KOPT-K1 (cell line): ENCODE measurements at regions not wholly inside any gene's neighbourhood (a gene's known extent, or its start where the extent isn't known, plus 50 kb on each side); places are given as distances from the start of the nearest gene placed in this dataset.

Source experiments
- H3K27ac ChIP-seq: fragments of 200-600 bp; sonication (generic); 2 replicates; pipeline ENCODE4 v1.5.1; 2016; ENCODE audit warnings: antibody characterized with exemption, mild to moderate bottlenecking, low read depth, low read length; ENCODE audit not compliant: poor library complexity, severe bottlenecking
- H3K36me3 ChIP-seq: fragments of 200-600 bp; sonication (generic); 2 replicates; pipeline ENCODE4 v1.5.1; 2017; ENCODE audit warnings: antibody characterized with exemption, mild to moderate bottlenecking, low read length, moderate library complexity; ENCODE audit not compliant: insufficient read depth
- H3K9me3 ChIP-seq: fragments of 200-600 bp; sonication (generic); 2 replicates; pipeline ENCODE4 v1.5.1; 2017; ENCODE audit warnings: antibody characterized with exemption, low read length, mild to moderate bottlenecking; ENCODE audit not compliant: insufficient read depth, poor library complexity, severe bottlenecking

- Histone ChIP-seq H3K9me3 (no peaks in the 10 kb centered on the region), H3K36me3 (no peaks in the 10 kb centered on the region), H3K27ac (no peak overlapping the region)
Measured at GRCh38 chr5:91706785-91707520, 323.8 kb upstream of the ARRDC3 start.

GRCh38 chr5:91703128-91703527 lies 320.0 kb upstream of the ARRDC3 start:
- Histone ChIP-seq H3K27ac (no peak overlapping the region), H3K9me3 (no peaks in the 10 kb centered on the region), H3K36me3 (no peaks in the 10 kb centered on the region)

- Histone ChIP-seq H3K9me3 (no peaks in the 10 kb centered on the region), H3K27ac (no peak overlapping the region), H3K36me3 (no peaks in the 10 kb centered on the region)
Measured at GRCh38 chr5:91699429-91699828, 316.3 kb upstream of the ARRDC3 start.

- H3K9me3 ChIP-seq: no peaks in the 10 kb centered on the region
- H3K36me3 ChIP-seq: no peaks in the 10 kb centered on the region
- no peak overlapping the region for H3K27ac ChIP-seq
Measured at GRCh38 chr5:91691592-91691991, 308.5 kb upstream of the ARRDC3 start.

GRCh38 chr5:91690921-91691320 lies 307.8 kb upstream of the ARRDC3 start:
- Histone ChIP-seq H3K27ac (no peak overlapping the region), H3K9me3 (no peaks in the 10 kb centered on the region), H3K36me3 (no peaks in the 10 kb centered on the region)

- no peaks in the 10 kb centered on the region for H3K9me3 ChIP-seq
- H3K36me3 ChIP-seq: no peaks in the 10 kb centered on the region
- H3K27ac ChIP-seq: no peak overlapping the region
Measured at GRCh38 chr5:91687430-91687829, 304.3 kb upstream of the ARRDC3 start.

GRCh38 chr5:91684625-91685024 lies 301.5 kb upstream of the ARRDC3 start:
- Histone ChIP-seq H3K9me3 (no peaks in the 10 kb centered on the region), H3K27ac (no peak overlapping the region), H3K36me3 (no peaks in the 10 kb centered on the region)

GRCh38 chr5:91670563-91670962 lies 287.4 kb upstream of the ARRDC3 start:
- Histone ChIP-seq H3K27ac (no peak overlapping the region), H3K36me3 (no peaks in the 10 kb centered on the region), H3K9me3 (no peaks in the 10 kb centered on the region)

- H3K9me3 ChIP-seq: no peaks in the 10 kb centered on the region
- H3K27ac ChIP-seq: no peak overlapping the region
- H3K36me3 ChIP-seq: no peaks in the 10 kb centered on the region
Measured at GRCh38 chr5:91670122-91670521, 287.0 kb upstream of the ARRDC3 start.

- Histone ChIP-seq H3K36me3 (no peaks in the 10 kb centered on the region), H3K9me3 (no peaks in the 10 kb centered on the region), H3K27ac (no peak overlapping the region)
Measured at GRCh38 chr5:91668261-91668660, 285.1 kb upstream of the ARRDC3 start.

- Histone ChIP-seq H3K36me3 (no peaks in the 10 kb centered on the region), H3K9me3 (peaks cover 1% of the 10 kb centered on the region), H3K27ac (no peak overlapping the region)
Measured at GRCh38 chr5:91652678-91653077, 269.6 kb upstream of the ARRDC3 start.

- Histone ChIP-seq H3K36me3 (no peaks in the 10 kb centered on the region), H3K27ac (no peak overlapping the region), H3K9me3 (no peaks in the 10 kb centered on the region)
Measured at GRCh38 chr5:91651704-91652103, 268.6 kb upstream of the ARRDC3 start.

GRCh38 chr5:91645347-91645746 lies 262.2 kb upstream of the ARRDC3 start:
- no peak overlapping the region for H3K27ac ChIP-seq
- no peaks in the 10 kb centered on the region for H3K36me3 ChIP-seq
- H3K9me3 ChIP-seq: no peaks in the 10 kb centered on the region

GRCh38 chr5:91643797-91644196 lies 260.7 kb upstream of the ARRDC3 start:
- Histone ChIP-seq H3K27ac (no peak overlapping the region), H3K36me3 (no peaks in the 10 kb centered on the region)

GRCh38 chr5:91642581-91642980 lies 259.5 kb upstream of the ARRDC3 start:
- Histone ChIP-seq H3K27ac (no peak overlapping the region), H3K9me3 (no peaks in the 10 kb centered on the region), H3K36me3 (no peaks in the 10 kb centered on the region)

More at GRCh38 chr5:91643797-91644196, 260.7 kb upstream of the ARRDC3 start:
- no peaks in the 10 kb centered on the region for H3K9me3 ChIP-seq

- no peak overlapping the region for H3K27ac ChIP-seq
- no peaks in the 10 kb centered on the region for H3K36me3 ChIP-seq
- no peaks in the 10 kb centered on the region for H3K9me3 ChIP-seq
Measured at GRCh38 chr5:91641730-91642350, 258.7 kb upstream of the ARRDC3 start.
